ENCODE measurements at regions not wholly inside any gene's neighbourhood (a gene's known extent, or its start where the extent isn't known, plus 50 kb on each side); places are given as distances from the start of the nearest gene placed in this dataset.

- no peak for TF ChIP-seq CEBPB (IDR thresholded peaks at IDR 0.05)
- no peak for TF ChIP-seq REST (IDR thresholded peaks at IDR 0.05)
- no peak for TF ChIP-seq CTCF (IDR thresholded peaks at IDR 0.05)
- no peak for TF ChIP-seq CBX2 (IDR thresholded peaks at IDR 0.05; ENCODE audit: borderline replicate concordance, low read depth)
- no peak for TF ChIP-seq RAD21 (conservative IDR thresholded peaks at IDR 0.05 in 1 of 2, IDR thresholded peaks at IDR 0.05 in 1 of 2)
- TF ChIP-seq, protein P1, sequence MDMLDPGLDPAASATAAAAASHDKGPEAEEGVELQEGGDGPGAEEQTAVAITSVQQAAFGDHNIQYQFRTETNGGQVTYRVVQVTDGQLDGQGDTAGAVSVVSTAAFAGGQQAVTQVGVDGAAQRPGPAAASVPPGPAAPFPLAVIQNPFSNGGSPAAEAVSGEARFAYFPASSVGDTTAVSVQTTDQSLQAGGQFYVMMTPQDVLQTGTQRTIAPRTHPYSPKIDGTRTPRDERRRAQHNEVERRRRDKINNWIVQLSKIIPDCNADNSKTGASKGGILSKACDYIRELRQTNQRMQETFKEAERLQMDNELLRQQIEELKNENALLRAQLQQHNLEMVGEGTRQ (IDR thresholded peaks at IDR 0.05): no peak
Measured at GRCh38 chr3:90241481-90241880, 1134.1 kb downstream of the EPHA3 start.
